ENCODE measurements at regions not wholly inside any gene's neighbourhood (a gene's known extent, or its start where the extent isn't known, plus 50 kb on each side); places are given as distances from the start of the nearest gene placed in this dataset.
A peak's percentile ranks its signal among the peaks of the same experiment; 100 is the strongest.

GRCh38 chr4:26021417-26022345 lies 107.7 kb downstream of the SMIM20 start:
- no peak for DNase-seq

- no peak for DNase-seq
These were observed 108.6 kb downstream of the SMIM20 start for GRCh38 chr4:26022346-26023202.

DNA sequence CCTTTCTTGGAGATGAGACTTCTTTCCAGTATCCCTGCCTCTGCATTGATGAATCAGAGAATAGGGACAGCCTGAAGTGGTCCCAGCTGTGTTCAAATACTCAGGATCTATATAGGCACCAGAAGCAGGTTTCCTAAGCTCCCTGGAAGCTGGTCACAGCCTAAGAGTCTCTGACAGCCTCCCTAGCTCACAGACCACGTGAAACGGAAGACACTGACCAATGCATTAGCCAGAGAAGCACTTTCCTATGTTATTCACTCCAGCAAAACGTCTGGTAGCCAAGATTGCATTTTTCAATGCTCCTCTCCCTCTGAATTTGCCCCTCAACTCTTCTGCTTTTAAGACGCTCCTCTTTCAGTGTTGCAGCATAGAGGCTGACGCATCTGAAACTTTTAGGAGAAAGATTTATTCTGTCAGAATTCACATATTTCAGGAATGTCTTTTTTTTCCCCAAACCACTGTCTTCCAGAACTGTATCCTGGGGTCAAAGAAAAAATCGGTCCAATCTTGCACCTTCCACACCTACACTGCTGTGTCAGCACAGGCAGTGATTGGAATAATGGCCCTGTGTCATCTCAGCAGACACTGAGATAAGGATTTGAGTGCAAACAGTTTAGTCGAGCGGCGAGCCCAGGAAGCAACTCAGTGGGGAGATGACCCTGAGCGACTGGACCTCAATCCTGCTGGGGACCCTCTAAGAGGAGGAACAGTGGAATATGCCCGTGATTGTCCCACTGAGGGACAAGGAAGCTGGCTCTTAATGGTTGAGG lies 109.4 kb downstream of the SMIM20 start:
- no peak for DNase-seq

- DNase-seq, result no peak
These were observed 110.1 kb downstream of the SMIM20 start for GRCh38 chr4:26024079-26024478.

DNA sequence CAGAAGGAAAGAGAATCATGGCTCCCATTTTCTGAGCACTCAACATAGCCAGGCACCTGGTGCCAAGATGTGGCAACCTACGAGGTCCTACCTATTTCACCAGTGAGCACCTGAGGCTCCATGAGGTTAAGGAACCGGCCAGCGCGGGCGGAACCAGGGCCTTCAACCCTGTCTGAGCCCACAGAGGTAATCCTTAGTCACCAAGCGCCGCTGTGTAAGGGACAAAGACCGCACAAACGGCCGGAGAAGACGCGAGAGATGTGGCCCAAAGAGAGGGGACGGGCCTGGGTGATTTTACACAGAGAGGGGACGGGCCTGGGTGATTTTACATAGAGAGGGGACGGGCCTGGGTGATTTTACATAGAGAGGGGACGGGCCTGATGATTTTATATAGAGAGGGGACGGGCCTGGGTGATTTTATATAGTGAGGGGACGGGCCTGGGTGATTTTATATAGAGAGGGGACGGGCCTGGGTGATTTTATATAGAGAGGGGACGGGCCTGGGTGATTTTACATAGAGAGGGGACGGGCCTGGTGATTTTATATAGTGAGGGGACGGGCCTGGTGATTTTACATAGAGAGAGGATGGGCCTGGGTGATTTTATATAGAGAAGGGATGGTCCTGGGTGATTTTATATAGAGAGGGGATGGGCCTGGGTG lies 114.2 kb downstream of the SMIM20 start:
- DNase-seq, result no peak

GRCh38 chr4:26028793-26029567 lies 115.0 kb downstream of the SMIM20 start:
- DNase-seq, result peak; percentile 66

DNA sequence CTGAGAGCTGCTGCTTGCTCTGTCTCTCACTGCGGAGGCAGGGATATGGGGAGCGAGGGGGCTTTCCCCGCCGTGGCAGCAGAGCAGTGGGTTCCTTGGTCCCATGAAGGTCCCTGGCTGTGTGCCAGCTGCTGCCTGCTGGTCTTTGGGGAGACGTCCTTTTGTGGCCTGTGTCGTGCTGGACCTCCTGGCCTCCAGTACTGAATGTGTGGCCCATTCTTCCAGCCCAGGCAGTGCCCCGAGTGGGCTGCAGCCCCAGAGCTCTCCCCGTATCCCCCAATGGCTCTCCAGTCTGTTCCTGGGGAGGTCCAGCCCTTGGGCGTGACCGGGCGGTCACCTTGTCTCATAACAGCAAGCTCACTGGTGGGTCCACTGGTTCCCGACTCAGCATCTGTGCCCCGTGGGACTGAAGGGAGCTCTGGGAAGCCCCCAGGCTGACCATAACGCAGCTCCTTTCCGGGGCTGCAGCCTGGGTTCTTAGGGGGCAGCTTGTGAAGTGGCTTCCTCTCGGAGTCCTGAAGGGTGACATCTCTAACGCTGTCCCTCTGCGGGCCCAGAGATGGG lies 115.6 kb downstream of the SMIM20 start:
- DNase-seq, result no peak

DNA sequence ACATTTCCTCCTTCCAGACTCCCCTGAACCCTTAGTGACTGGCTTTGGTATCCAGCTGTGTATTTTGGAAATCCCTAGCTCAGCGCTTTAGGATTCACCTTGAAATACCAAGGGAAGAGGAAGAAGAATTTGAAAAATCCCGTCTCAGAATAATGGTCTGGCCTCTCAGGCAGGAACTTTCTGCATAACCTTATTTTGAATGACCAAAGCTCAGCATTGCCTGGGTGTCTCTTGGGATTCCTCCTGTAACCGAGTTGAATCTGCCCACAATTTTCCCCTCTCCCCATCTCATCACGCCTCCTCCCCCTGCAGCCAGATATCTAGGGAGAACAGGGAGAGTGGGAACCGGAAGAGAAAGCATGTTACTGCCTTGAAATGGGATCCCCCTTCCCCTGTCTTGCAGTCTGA lies 116.2 kb downstream of the SMIM20 start:
- DNase-seq, result no peak

DNA sequence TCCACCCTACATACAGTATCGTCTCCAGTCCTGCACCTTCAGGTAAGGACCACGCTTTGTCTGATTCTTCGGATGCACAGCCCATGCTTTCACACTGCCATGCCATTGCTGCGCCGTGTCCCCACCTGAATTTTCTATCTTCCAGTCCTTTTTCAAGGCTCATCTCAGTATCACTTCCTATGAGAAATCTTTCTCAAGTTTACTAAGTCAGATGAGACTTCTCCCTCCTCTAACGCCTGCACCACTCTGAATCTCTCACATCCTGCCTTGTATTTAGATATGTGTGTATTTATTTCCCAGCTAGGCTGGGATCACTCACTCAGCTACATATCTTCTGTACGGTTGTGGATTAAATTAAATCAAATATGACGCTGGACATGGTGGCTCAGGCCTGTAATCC lies 116.8 kb downstream of the SMIM20 start:
- no peak for DNase-seq

GRCh38 chr4:26031704-26032103 lies 117.7 kb downstream of the SMIM20 start:
- DNase-seq, result no peak

DNA sequence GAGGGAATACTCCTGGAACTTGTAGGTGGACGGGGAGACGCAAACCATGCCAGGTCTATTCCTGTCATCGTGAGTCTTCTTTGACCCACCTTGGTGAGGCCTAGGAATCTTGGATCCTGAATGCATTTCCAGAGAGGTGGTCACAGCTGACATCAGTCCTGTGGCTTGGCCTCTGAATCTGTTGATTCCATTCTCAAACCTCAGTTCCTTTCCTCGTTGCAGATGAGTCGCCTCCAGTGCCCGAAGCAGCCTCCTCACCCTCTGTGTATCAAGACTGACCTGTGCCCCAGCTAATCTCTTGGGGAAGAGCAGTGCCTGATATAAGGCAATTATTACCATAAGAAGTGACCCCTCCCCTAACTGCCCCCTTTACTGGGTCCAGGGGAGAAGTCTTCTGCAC lies 118.1 kb downstream of the SMIM20 start:
- DNase-seq, result no peak

GRCh38 chr4:26032630-26033317 lies 118.8 kb downstream of the SMIM20 start:
- DNase-seq, result no peak

GRCh38 chr4:26033389-26033788 lies 119.4 kb downstream of the SMIM20 start:
- DNase-seq, result no peak

DNA sequence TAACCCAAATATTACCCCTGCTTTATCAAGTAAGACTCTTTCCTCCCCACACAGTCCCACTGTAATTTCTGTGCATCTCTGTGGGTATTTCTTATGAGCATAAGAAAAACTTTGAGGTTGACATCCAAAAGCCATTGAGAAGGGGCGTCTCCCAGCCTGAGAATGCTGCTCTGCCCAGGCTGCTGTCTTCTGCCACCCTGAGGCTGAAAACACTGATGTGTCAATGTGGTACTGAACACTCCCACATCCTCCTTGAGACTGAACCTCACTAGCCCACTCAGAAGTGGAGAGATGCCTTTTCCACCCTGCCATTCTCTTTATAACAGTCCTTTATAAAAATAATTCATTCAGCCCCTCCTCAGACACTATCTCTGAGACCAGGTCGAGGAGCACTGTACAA lies 120.8 kb downstream of the SMIM20 start:
- no peak for DNase-seq

- DNase-seq, result no peak
These were observed 121.9 kb downstream of the SMIM20 start for GRCh38 chr4:26035921-26036320.

DNA sequence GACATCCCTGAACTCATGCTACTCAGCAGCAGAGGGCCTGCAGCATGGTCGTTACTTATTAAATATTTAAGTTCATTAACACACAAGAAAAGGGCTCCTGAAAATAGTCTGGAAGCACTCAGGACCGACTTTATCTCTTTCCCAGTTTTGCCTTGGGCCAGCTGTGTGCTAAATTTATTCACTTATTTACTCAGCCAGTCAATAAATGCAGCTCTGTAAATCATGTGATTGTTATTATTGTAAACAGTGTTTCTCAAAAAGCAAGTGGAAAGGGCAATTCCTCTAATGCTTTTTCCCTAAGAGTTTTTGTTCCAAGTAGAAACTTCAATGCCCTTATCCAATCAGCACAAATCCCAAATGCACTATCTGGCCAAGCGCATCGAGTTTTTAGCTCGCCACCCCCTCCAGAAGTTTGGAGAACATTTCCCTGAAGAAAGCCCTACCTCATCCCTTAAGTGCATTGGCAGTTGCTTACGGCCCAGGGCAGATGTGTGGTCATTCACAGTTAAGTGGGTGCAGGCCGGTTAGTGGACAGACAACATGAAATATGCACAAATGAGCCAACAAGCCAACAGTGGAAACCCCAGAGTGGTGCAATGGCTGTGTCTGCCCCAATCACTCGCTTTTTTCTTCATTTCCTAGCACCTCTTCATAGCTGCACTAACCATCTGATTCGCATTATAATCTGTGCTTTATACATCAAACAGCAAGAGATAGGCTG lies 125.8 kb downstream of the SMIM20 start:
- DNase-seq, result no peak

DNA sequence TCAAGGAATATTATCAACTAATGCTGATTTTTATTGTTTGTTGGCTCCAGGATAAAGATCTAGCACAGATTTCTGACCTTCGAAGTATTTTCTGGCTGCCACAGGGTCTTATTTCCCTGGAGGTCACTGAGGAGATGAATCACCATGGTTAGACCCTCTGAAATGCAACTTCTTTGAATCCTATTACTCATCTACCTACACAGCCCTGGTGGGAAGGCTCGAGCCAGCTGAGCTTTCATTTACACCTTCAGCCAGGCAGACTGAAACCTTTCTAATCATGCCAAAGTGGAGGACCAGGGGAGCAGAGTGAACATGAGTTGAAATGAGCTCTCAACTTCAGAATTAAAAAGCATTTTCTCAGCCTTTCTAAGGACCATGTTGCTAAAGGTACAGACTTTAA lies 130.5 kb downstream of the SMIM20 start:
- no peak for DNase-seq

DNA sequence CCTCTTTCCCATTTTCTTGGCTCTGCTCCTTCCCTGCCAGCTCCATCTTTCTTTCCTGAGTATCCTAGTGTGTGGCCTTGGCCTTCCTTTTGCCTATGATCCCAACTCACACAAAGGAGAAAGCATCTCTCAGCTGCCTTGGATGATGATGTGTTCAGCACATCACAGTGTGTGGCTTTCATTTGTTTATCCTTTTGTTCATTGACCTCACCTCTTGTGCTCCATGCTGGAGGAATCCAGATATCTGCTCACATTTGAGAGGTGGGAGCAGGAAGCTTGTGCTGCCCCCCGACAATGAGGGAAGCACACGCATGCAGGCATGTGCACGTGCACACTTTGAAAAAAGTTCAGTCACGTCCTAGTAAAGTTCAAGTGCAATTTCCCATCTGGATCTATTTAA lies 131.0 kb downstream of the SMIM20 start:
- no peak for DNase-seq

- no peak for DNase-seq
These were observed 133.8 kb downstream of the SMIM20 start for GRCh38 chr4:26047795-26048194.

GRCh38 chr4:26048378-26048882 lies 134.4 kb downstream of the SMIM20 start:
- no peak for DNase-seq
